Gastrocnemius medialis (tissue), 4 donors: ENCODE measurements at regions not wholly inside any gene's neighbourhood (a gene's known extent, or its start where the extent isn't known, plus 50 kb on each side); places are given as distances from the start of the nearest gene placed in this dataset.

Source experiments
- ATAC-seq, 2 donors: fragments of 150-250 bp; one replicate each; pipeline ENCODE4 v1.9.1; 2016
- DNase-seq, 2 donors: peaks; one replicate each; pipeline ENCODE4 v3.0.0-alpha.2; 2019
- H3K27ac ChIP-seq, 4 donors: fragments of 200-600 bp; sonication (generic); 1 replicate in 1 of 4; 2 replicates in 3 of 4; pipeline ENCODE4 v1.5.1; 2016 to 2018; ENCODE audit warnings: mild to moderate bottlenecking in 2 of 4, moderate library complexity in 1 of 4
- H3K27me3 ChIP-seq, 3 donors: fragments of 200-600 bp; sonication (generic) in 2 of 3; 1 replicate in 1 of 3; 2 replicates in 2 of 3; pipeline versions ENCODE4 v1.5.1 to v1.6.0; 2016 to 2019; ENCODE audit warnings: mild to moderate bottlenecking in 1 of 3, moderate library complexity in 1 of 3
- H3K36me3 ChIP-seq, 2 donors: fragments of 200-600 bp; sonication (generic) in 1 of 2; one replicate each; pipeline ENCODE4 v1.5.1; 2017 to 2018
- H3K4me1 ChIP-seq, 2 donors: fragments of 200-600 bp; sonication (generic) in 1 of 2; one replicate each; pipeline ENCODE4 v1.5.1; 2016 to 2017; ENCODE audit warnings: mild to moderate bottlenecking in 2 of 2
- H3K4me3 ChIP-seq, 4 donors: fragments of 200-600 bp; sonication (generic) in 3 of 4; 1 replicate in 1 of 4; 2 replicates in 3 of 4; pipeline ENCODE4 v1.5.1; 2016 to 2019; ENCODE audit warnings: mild to moderate bottlenecking in 2 of 4
- H3K9me3 ChIP-seq, 3 donors: fragments of 200-600 bp; sonication (generic) in 2 of 3; 1 replicate in 1 of 3; 2 replicates in 2 of 3; pipeline ENCODE4 v1.5.1; 2016 to 2019
- POLR2A ChIP-seq, 2 donors: fragments of 450-650 bp; IDR thresholded peaks; one replicate each; pipeline ENCODE4 v1.6.1; 2017; ENCODE audit warnings: antibody characterized with exemption in 2 of 2, mild to moderate bottlenecking in 2 of 2, moderate library complexity in 2 of 2
- in situ Hi-C, 4 donors: fragments of 200-750 bp; cut with MboI; loops; one replicate each; pipeline versions ENCODE4 v1.15.0 to v1.8.0; 2017; ENCODE audit warnings: low sequenced_read_pairs in 4 of 4
- intact Hi-C: fragments of 100-400 bp; cut with DNase I; formaldehyde crosslinking; loops from one replicate; pipeline ENCODE4 v1.15.1; 2023; ENCODE audit warnings: low total_unique reads
- TF ChIP-seq, protein P1 (sequence below), 5 experiments: fragments of 450-650 bp in 3 of 5; fragments of 200-600 bp in 2 of 5; sonication (generic) in 2 of 5; IDR thresholded peaks in 4 of 5; conservative IDR thresholded peaks in 1 of 5; 1 replicate in 4 of 5; 2 replicates in 1 of 5; pipeline ENCODE4 v1.5.1; 2016 to 2019; ENCODE audit warnings: antibody characterized with exemption in 5 of 5, mild to moderate bottlenecking in 3 of 5, moderate library complexity in 3 of 5

DNA sequence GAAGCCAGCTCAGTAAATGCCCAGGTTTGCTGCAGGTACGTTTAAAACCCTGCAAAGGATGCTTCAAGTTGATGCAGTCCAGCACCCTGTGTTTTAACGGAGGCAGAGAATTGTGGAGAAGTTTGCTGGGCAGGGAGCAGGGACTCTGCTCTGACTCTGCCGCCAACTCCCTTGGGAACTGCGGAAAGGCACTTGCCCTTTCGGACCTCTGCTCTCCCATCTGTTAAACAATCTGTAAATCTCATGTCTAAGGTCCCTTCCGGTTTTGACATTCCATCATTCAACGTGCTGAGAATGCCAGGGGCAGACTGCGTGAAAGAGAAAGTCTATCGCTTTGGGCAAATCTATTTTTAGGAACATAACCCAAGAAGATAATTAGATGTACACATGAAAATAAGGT, 184.5 kb downstream of the OPA1 start:
- TF ChIP-seq, protein P1, sequence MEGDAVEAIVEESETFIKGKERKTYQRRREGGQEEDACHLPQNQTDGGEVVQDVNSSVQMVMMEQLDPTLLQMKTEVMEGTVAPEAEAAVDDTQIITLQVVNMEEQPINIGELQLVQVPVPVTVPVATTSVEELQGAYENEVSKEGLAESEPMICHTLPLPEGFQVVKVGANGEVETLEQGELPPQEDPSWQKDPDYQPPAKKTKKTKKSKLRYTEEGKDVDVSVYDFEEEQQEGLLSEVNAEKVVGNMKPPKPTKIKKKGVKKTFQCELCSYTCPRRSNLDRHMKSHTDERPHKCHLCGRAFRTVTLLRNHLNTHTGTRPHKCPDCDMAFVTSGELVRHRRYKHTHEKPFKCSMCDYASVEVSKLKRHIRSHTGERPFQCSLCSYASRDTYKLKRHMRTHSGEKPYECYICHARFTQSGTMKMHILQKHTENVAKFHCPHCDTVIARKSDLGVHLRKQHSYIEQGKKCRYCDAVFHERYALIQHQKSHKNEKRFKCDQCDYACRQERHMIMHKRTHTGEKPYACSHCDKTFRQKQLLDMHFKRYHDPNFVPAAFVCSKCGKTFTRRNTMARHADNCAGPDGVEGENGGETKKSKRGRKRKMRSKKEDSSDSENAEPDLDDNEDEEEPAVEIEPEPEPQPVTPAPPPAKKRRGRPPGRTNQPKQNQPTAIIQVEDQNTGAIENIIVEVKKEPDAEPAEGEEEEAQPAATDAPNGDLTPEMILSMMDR (IDR thresholded peaks at IDR 0.05 in 4 of 5, conservative IDR thresholded peaks at IDR 0.05 in 1 of 5): no peak
- no peak for TF ChIP-seq POLR2A (IDR thresholded peaks at IDR 0.05)
- intact Hi-C loops: no loop called here
- peaks cover 3 to 19% (median 17%) of the 10 kb centered on the region in 3 donors for H3K27me3 ChIP-seq

DNA sequence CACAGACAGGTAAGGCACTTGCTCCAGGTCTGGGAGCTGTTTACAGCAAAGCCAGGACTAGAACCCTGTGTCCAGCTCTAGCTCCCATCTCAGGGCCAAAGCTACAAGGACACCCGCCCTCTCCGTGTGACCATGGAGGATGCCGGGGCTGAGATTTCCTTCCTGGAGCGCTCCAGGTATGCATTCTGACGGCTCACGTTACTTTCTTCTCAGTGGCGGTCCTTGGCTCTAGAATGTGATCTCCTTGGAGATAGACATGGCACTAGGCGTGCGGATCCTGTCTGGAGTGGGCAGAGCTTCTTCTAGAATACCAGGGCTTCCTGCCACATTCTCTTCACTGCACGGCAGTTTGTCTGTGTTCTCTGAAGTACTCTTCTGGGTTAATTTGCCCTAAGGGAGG, 185.7 kb downstream of the OPA1 start:
- Histone ChIP-seq H3K36me3 (no peaks in the 10 kb centered on the region), H3K4me3 (no peak overlapping the region), H3K4me1 (peaks cover 5 to 7% of the 10 kb centered on the region in 2 donors), H3K27me3 (peaks cover 3 to 19% (median 13%) of the 10 kb centered on the region in 3 donors), H3K27ac (no peak overlapping the region), H3K9me3 (no peaks in the 10 kb centered on the region)
- no peak for ATAC-seq
- TF ChIP-seq, protein P1 (IDR thresholded peaks at IDR 0.05 in 4 of 5, conservative IDR thresholded peaks at IDR 0.05 in 1 of 5): no peak
- no peak for TF ChIP-seq POLR2A (IDR thresholded peaks at IDR 0.05)
- no peak for DNase-seq
- intact Hi-C loops: no loop called here
- in situ Hi-C loops: loop anchor here in 2 of 4 donors (5.0 to 25.0 kb wide), 2 partner anchors 209 to 539 kb away; no protein-coding TSS in a partner anchor

More for the DNA sequence above, 184.5 kb downstream of the OPA1 start:
- Histone ChIP-seq H3K4me3 (no peak overlapping the region), H3K27ac (no peak overlapping the region), H3K9me3 (no peaks in the 10 kb centered on the region), H3K36me3 (no peaks in the 10 kb centered on the region), H3K4me1 (peaks cover 5 to 7% of the 10 kb centered on the region in 2 donors)
- in situ Hi-C loops: loop anchor here in 2 of 4 donors (5.0 to 25.0 kb wide), 2 partner anchors 210 to 540 kb away; no protein-coding TSS in a partner anchor
- ATAC-seq (no peak), DNase-seq (no peak)

GRCh38 chr3:193779933-193780332, 186.9 kb downstream of the OPA1 start:
- intact Hi-C loops: loop anchor here (1.0 to 10.0 kb wide), 3 partner anchors 295 to 535 kb away; partner anchors contain the start of gene HES1
- TF ChIP-seq, protein P1 (IDR thresholded peaks at IDR 0.05 in 4 of 5, conservative IDR thresholded peaks at IDR 0.05 in 1 of 5): no peak
- TF ChIP-seq POLR2A (IDR thresholded peaks at IDR 0.05): no peak
- H3K9me3 ChIP-seq: no peaks in the 10 kb centered on the region
- DNase-seq: no peak
- peaks cover 5 to 7% of the 10 kb centered on the region in 2 donors for H3K4me1 ChIP-seq
- ATAC-seq: no peak
- no peaks in the 10 kb centered on the region for H3K36me3 ChIP-seq
- H3K27ac ChIP-seq: no peak overlapping the region
- no peak overlapping the region for H3K4me3 ChIP-seq
- in situ Hi-C loops: loop anchor here in 3 of 4 donors (5.0 to 25.0 kb wide), 3 partner anchors 207 to 537 kb away; partner anchors contain the start of gene HES1 (in 2 of the 3)
- H3K27me3 ChIP-seq: peaks cover 3 to 19% (median 13%) of the 10 kb centered on the region in 3 donors

- no peak for DNase-seq
- Histone ChIP-seq H3K4me1 (peaks cover 5 to 7% of the 10 kb centered on the region in 2 donors), H3K9me3 (no peaks in the 10 kb centered on the region), H3K36me3 (no peaks in the 10 kb centered on the region), H3K27ac (no peak overlapping the region), H3K27me3 (peaks cover 2 to 19% (median 13%) of the 10 kb centered on the region in 3 donors), H3K4me3 (no peak overlapping the region)
- TF ChIP-seq, protein P1 (IDR thresholded peaks at IDR 0.05 in 4 of 5, conservative IDR thresholded peaks at IDR 0.05 in 1 of 5): no peak
- TF ChIP-seq POLR2A (IDR thresholded peaks at IDR 0.05): no peak
- ATAC-seq: no peak
- intact Hi-C loops (loop anchor here (1.0 to 10.0 kb wide), 3 partner anchors 294 to 535 kb away; partner anchors contain the start of gene HES1), in situ Hi-C loops (loop anchor here in 2 of 4 donors (5.0 to 25.0 kb wide), 3 partner anchors 207 to 537 kb away; partner anchors contain the start of gene HES1 (in 2 of the 2))
These were observed 187.4 kb downstream of the OPA1 start for GRCh38 chr3:193780397-193780796.
